ENCODE measurements at regions not wholly inside any gene's neighbourhood (a gene's known extent, or its start where the extent isn't known, plus 50 kb on each side); places are given as distances from the start of the nearest gene placed in this dataset.

GRCh38 chr21:34270411-34270810 is 93.4 kb upstream of the KCNE2 start:
- H3K27me3 ChIP-seq (ENCODE audit: insufficient read depth, low read length), result no peaks in the 10 kb centered on the region
- H3K27ac ChIP-seq (ENCODE audit: low read depth, low read length, poor library complexity, severe bottlenecking), result no peak overlapping the region
- TF ChIP-seq EZH2 (IDR thresholded peaks at IDR 0.05; ENCODE audit: borderline replicate concordance, low read length), result no peak
- H2AFZ ChIP-seq (ENCODE audit: low read length), result no peak overlapping the region
- H3K36me3 ChIP-seq (ENCODE audit: insufficient read depth, low read length), result no peaks in the 10 kb centered on the region
- H3K9ac ChIP-seq (ENCODE audit: low read length), result no peak overlapping the region
- no peak overlapping the region for H3K4me2 ChIP-seq (ENCODE audit: low read length)
- no peak overlapping the region for H3K4me3 ChIP-seq (ENCODE audit: low read depth, low read length, poor library complexity, severe bottlenecking)
- H3F3A ChIP-seq (ENCODE audit: insufficient read depth, low read length), result no peaks in the 10 kb centered on the region
- H3K9me3 ChIP-seq (ENCODE audit: low read length), result no peaks in the 10 kb centered on the region
- no peaks in the 10 kb centered on the region for H3K79me2 ChIP-seq (ENCODE audit: insufficient read depth, low read length)
- H3K4me1 ChIP-seq (ENCODE audit: insufficient read depth, low read length, severe bottlenecking), result no peaks in the 10 kb centered on the region
- no peaks in the 10 kb centered on the region for H4K20me1 ChIP-seq (ENCODE audit: insufficient read depth, low read length)
- H3K9me2 ChIP-seq (ENCODE audit: low read depth, low read length), result no peaks in the 10 kb centered on the region

DNA sequence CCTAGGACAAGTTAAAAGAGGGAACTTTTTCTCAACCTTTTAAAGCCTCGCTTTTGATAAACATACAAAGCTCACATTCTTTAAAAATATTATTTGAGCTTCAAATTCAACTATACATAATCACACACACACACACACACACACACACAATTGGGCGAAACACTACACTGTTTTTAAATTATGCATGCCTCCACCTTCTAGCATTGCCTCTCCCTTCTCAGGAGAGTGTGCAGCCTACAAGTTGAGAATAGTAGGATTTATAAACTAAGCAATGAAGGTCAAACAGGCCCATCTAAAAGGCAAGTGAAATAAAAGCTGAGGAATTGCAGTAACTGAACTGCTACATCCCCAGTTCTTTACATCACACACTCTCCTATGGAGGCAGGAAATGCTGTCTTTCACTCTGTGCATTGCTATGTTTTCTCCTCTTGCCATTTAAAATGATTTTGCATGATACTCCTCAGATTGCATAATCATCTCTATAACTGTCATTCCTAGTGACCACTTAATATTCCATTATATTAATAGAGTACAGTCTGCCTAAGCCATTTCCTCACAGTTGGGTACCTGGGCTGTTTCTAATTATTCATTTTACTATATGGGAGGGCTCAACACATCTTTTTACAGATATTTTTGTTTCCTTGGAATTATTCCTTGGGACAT is 92.5 kb upstream of the KCNE2 start:
- Histone ChIP-seq H3K4me3 (ENCODE audit: low read depth, low read length, poor library complexity, severe bottlenecking) (no peak overlapping the region), H3K27me3 (ENCODE audit: insufficient read depth, low read length) (no peaks in the 10 kb centered on the region)
- no peak for TF ChIP-seq EZH2 (IDR thresholded peaks at IDR 0.05; ENCODE audit: borderline replicate concordance, low read length)
- TF ChIP-seq, protein P1, sequence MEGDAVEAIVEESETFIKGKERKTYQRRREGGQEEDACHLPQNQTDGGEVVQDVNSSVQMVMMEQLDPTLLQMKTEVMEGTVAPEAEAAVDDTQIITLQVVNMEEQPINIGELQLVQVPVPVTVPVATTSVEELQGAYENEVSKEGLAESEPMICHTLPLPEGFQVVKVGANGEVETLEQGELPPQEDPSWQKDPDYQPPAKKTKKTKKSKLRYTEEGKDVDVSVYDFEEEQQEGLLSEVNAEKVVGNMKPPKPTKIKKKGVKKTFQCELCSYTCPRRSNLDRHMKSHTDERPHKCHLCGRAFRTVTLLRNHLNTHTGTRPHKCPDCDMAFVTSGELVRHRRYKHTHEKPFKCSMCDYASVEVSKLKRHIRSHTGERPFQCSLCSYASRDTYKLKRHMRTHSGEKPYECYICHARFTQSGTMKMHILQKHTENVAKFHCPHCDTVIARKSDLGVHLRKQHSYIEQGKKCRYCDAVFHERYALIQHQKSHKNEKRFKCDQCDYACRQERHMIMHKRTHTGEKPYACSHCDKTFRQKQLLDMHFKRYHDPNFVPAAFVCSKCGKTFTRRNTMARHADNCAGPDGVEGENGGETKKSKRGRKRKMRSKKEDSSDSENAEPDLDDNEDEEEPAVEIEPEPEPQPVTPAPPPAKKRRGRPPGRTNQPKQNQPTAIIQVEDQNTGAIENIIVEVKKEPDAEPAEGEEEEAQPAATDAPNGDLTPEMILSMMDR (IDR thresholded peaks at IDR 0.05; ENCODE audit: low read length), result no peak

GRCh38 chr21:34272321-34272720 is 91.5 kb upstream of the KCNE2 start:
- Histone ChIP-seq H3K79me2 (ENCODE audit: insufficient read depth, low read length) (no peaks in the 10 kb centered on the region), H3K9ac (ENCODE audit: low read length) (no peak overlapping the region), H3K9me3 (ENCODE audit: low read length) (no peaks in the 10 kb centered on the region), H4K20me1 (ENCODE audit: insufficient read depth, low read length) (no peaks in the 10 kb centered on the region), H3K4me1 (ENCODE audit: insufficient read depth, low read length, severe bottlenecking) (no peaks in the 10 kb centered on the region), H3K9me2 (ENCODE audit: low read depth, low read length) (no peaks in the 10 kb centered on the region), H3K4me2 (ENCODE audit: low read length) (no peak overlapping the region), H3F3A (ENCODE audit: insufficient read depth, low read length) (no peaks in the 10 kb centered on the region), H3K4me3 (ENCODE audit: low read depth, low read length, poor library complexity, severe bottlenecking) (no peak overlapping the region), H3K27ac (ENCODE audit: low read depth, low read length, poor library complexity, severe bottlenecking) (no peak overlapping the region), H3K27me3 (ENCODE audit: insufficient read depth, low read length) (no peaks in the 10 kb centered on the region), H3K36me3 (ENCODE audit: insufficient read depth, low read length) (no peaks in the 10 kb centered on the region), H2AFZ (ENCODE audit: low read length) (no peak overlapping the region)
- TF ChIP-seq, protein P1 (IDR thresholded peaks at IDR 0.05; ENCODE audit: low read length), result no peak
- no peak for TF ChIP-seq EZH2 (IDR thresholded peaks at IDR 0.05; ENCODE audit: borderline replicate concordance, low read length)

More for the DNA sequence above, 92.5 kb upstream of the KCNE2 start:
- no peak overlapping the region for H2AFZ ChIP-seq (ENCODE audit: low read length)
- no peak overlapping the region for H3K4me2 ChIP-seq (ENCODE audit: low read length)
- no peaks in the 10 kb centered on the region for H3K9me3 ChIP-seq (ENCODE audit: low read length)
- H3K4me1 ChIP-seq (ENCODE audit: insufficient read depth, low read length, severe bottlenecking), result no peaks in the 10 kb centered on the region
- no peak overlapping the region for H3K27ac ChIP-seq (ENCODE audit: low read depth, low read length, poor library complexity, severe bottlenecking)
- H3F3A ChIP-seq (ENCODE audit: insufficient read depth, low read length), result no peaks in the 10 kb centered on the region
- H4K20me1 ChIP-seq (ENCODE audit: insufficient read depth, low read length), result no peaks in the 10 kb centered on the region
- no peaks in the 10 kb centered on the region for H3K9me2 ChIP-seq (ENCODE audit: low read depth, low read length)
- no peaks in the 10 kb centered on the region for H3K36me3 ChIP-seq (ENCODE audit: insufficient read depth, low read length)
- H3K9ac ChIP-seq (ENCODE audit: low read length), result no peak overlapping the region
- H3K79me2 ChIP-seq (ENCODE audit: insufficient read depth, low read length), result no peaks in the 10 kb centered on the region

DNA sequence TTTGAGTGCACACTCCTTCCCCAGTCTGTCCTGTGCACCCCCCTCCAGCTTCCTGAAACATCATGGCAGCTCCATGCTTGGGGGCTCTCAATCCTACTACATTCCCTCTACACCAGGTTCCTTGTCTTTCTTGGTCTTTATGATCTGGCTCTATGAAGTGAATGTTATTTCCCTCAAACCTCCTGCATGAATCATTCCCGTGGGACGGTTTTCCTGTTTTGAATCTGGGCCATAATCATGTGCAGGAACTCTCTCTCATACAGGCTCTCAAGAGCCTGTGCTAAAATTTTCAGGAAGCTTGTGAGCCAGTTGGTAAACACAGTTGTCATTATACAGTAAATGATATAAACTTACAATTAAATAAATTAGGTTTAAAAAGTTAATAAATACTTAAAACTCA is 89.8 kb upstream of the KCNE2 start:
- no peak overlapping the region for H3K27ac ChIP-seq (ENCODE audit: low read depth, low read length, poor library complexity, severe bottlenecking)
- TF ChIP-seq EZH2 (IDR thresholded peaks at IDR 0.05; ENCODE audit: borderline replicate concordance, low read length), result no peak
- TF ChIP-seq, protein P1 (IDR thresholded peaks at IDR 0.05; ENCODE audit: low read length), result no peak
- no peak overlapping the region for H3K4me3 ChIP-seq (ENCODE audit: low read depth, low read length, poor library complexity, severe bottlenecking)
- H3K9ac ChIP-seq (ENCODE audit: low read length), result no peak overlapping the region
- no peaks in the 10 kb centered on the region for H4K20me1 ChIP-seq (ENCODE audit: insufficient read depth, low read length)
- H2AFZ ChIP-seq (ENCODE audit: low read length), result no peak overlapping the region
- H3F3A ChIP-seq (ENCODE audit: insufficient read depth, low read length), result no peaks in the 10 kb centered on the region
- H3K27me3 ChIP-seq (ENCODE audit: insufficient read depth, low read length), result no peaks in the 10 kb centered on the region
- no peak overlapping the region for H3K4me2 ChIP-seq (ENCODE audit: low read length)
- no peaks in the 10 kb centered on the region for H3K9me2 ChIP-seq (ENCODE audit: low read depth, low read length)
- no peaks in the 10 kb centered on the region for H3K36me3 ChIP-seq (ENCODE audit: insufficient read depth, low read length)
- no peaks in the 10 kb centered on the region for H3K9me3 ChIP-seq (ENCODE audit: low read length)
- H3K4me1 ChIP-seq (ENCODE audit: insufficient read depth, low read length, severe bottlenecking), result no peaks in the 10 kb centered on the region
- no peaks in the 10 kb centered on the region for H3K79me2 ChIP-seq (ENCODE audit: insufficient read depth, low read length)
